Activated T-cell treated with anti-CD3 and anti-CD28 coated beads, Interleukin-2, amount 50 U/mL, for 72 hours (primary cell): ENCODE measurements at regions not wholly inside any gene's neighbourhood (a gene's known extent, or its start where the extent isn't known, plus 50 kb on each side); places are given as distances from the start of the nearest gene placed in this dataset.

Source experiments
- ATAC-seq, 2 donors: fragments of 150-1000 bp; cut with Tn5 transposase; replicated peaks in 1 of 2; 2 replicates each; pipeline ENCODE4 v1.10.0; 2021; ENCODE audit warnings: moderate library complexity in 2 of 2, mild to moderate bottlenecking in 1 of 2
- DNase-seq, 2 donors: peaks; one replicate each; pipeline ENCODE4 v3.0.0; 2021 to 2022; ENCODE audit warnings: mixed read lengths in 1 of 2
- H3K27ac Mint-ChIP-seq: one replicate; pipeline ENCODE4 v1.8.0; 2022; ENCODE audit warnings: mild to moderate bottlenecking, moderate library complexity, mixed read lengths
- H3K27me3 Mint-ChIP-seq: one replicate; pipeline ENCODE4 v1.8.0; 2022; ENCODE audit warnings: low read depth, mixed read lengths
- H3K36me3 Mint-ChIP-seq, 2 donors: one replicate each; pipeline ENCODE4 v1.8.0; 2022; ENCODE audit warnings: mixed read lengths in 2 of 2, mild to moderate bottlenecking in 1 of 2; ENCODE audit not compliant: insufficient read depth in 2 of 2
- H3K4me1 Mint-ChIP-seq: one replicate; pipeline ENCODE4 v1.8.0; 2022; ENCODE audit warnings: low read depth, mixed read lengths
- H3K4me3 Mint-ChIP-seq, 2 donors: one replicate each; pipeline ENCODE4 v1.8.0; 2022; ENCODE audit warnings: mild to moderate bottlenecking in 2 of 2, mixed read lengths in 2 of 2, moderate library complexity in 2 of 2
- H3K9me3 Mint-ChIP-seq, 2 donors: one replicate each; pipeline ENCODE4 v1.8.0; 2022; ENCODE audit warnings: mixed read lengths in 2 of 2

DNA sequence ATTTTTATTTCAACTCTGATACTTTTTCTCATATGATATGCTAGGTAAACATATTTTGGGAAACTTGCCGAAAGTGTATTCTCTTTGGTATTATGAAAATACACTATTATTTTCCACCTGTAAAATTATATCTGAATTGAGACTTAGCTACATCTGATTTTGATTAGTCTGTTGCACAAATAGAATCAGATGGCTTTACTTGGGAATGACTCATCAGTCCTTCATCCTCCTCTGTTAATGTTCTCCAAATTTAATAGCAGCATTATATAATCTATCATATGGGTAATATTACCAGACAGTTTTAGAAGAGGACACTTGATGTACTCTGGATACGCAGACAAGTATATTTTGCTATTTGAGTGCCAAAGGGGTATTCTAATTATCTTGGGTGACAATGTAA is 245.3 kb downstream of the CTH start:
- Mint-ChIP-seq H3K27me3 (no peaks in the 10 kb centered on the region), H3K4me1 (no peaks in the 10 kb centered on the region), H3K27ac (no peak overlapping the region), H3K9me3 (peaks cover 1 to 5% of the 10 kb centered on the region in 2 donors), H3K4me3 (no peak overlapping the region), H3K36me3 (no peaks in the 10 kb centered on the region)
- ATAC-seq (no peak), DNase-seq (no peak)

DNA sequence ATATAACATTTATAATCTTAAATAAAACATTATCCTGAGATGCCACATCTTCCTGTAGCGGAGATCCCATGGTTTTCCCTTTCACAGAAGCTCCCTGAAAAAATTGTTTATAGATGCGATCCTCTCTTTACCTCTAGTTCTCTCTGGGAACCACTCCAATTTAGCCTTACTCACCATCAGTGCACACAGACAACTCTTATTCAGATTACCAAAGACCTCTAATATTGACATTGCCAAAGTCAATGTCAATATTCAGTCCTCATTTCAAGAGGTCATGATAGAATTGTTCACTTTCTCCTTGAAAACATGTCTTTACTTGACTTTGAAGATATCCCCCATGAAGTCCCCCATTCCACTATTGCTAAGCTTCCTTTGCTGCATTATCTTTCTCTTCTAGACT is 248.8 kb downstream of the CTH start:
- H3K4me3 Mint-ChIP-seq = no peak overlapping the region
- H3K4me1 Mint-ChIP-seq = no peaks in the 10 kb centered on the region
- no peak overlapping the region for H3K27ac Mint-ChIP-seq
- DNase-seq (no peak), ATAC-seq (no peak)
- H3K36me3 Mint-ChIP-seq = no peaks in the 10 kb centered on the region
- H3K9me3 Mint-ChIP-seq = peaks cover 1 to 5% of the 10 kb centered on the region in 2 donors
- no peaks in the 10 kb centered on the region for H3K27me3 Mint-ChIP-seq

DNA sequence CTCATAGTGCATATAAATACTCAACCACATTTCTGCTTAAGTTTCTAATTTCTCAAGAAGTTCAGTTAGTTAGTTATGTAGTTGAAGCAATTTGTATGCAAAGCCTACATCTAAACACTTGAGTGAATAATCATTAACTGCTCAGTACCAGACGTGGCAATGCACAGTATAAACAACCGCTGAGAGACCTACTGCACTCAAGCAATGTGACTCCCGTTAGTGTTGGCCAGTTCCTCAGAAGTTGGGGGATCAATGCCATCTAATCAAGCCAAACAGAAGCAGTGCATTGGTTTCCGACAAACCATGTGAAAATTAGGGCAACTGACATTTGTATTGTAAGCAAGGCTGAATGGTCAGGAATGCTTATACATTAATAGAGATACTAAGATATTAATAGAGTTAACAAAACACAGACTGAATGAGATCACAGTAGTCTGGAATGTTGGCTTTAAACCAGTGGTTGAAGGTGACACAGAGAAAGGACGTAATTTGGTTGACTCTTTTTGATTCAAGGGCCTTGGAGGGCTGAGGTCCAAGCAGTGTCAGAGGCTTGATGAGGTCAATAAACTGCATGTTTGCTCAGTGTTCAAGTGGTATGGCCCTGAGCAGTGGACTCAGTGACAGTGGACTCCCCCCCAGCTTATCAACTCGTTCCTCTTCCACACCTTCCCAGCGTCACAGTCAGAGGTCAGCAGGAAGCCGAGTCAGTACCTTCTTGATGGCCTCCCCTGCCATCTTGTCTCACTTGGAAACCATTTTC is 255.5 kb downstream of the CTH start:
- ATAC-seq (no peak), DNase-seq (no peak)
- H3K9me3 Mint-ChIP-seq = no peaks in the 10 kb centered on the region
- no peaks in the 10 kb centered on the region for H3K4me1 Mint-ChIP-seq
- H3K4me3 Mint-ChIP-seq = no peak overlapping the region
- no peaks in the 10 kb centered on the region for H3K36me3 Mint-ChIP-seq
- H3K27me3 Mint-ChIP-seq = no peaks in the 10 kb centered on the region
- no peak overlapping the region for H3K27ac Mint-ChIP-seq

DNA sequence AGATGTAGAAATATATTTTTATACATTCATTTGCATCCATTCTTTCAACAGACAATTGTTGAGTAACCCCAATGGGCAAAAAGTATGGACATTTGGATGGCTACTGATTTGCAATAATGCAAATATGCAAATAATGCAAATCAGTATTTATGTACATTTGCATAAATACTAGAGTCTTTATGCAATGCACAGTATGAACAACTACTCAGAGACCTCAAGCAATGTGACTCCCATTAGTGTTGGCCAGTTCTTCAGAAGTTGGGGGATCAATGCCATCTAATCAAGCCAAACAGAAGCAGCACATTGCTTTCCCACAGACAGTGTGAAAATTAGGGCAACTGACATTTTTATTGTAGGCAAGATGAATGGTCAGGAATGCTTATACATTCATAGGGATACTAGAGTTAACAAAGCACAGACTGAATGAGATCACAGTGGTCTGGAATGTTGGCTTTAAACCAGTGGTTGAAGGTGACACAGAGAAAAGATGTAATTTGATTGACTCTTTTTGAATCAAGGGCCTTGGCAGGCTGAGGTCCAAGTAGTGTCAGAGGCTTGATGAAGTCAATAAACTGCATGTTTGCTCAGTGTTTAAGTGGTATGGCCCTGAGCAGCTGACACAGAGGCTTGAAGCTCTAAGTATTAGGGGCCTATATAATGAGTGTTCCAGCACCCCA is 256.6 kb downstream of the CTH start:
- no peak for ATAC-seq
- no peaks in the 10 kb centered on the region for H3K27me3 Mint-ChIP-seq

DNA sequence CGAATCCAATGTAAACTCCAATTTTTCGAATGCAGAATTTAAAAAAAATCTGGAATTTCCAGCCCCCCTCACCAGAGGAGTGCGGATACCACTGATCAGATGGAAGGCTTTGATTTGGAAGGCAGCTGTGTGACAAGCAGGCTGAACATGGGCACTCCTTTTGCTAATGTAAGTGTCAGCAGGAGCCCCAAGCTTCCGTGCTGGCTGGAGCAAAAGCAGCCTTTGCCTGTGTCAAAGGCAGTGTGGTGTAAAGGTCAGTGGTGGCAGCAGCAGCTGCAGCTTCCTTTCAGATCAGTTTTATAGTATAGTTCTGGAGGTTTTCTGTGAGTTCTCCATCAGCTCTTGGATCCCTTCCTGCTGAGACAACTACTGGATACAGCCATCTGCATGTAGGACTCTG is 259.9 kb downstream of the CTH start:
- DNase-seq (no peak), ATAC-seq (no peak)
- H3K27me3 Mint-ChIP-seq = peaks cover 5% of the 10 kb centered on the region
- H3K36me3 Mint-ChIP-seq = no peaks in the 10 kb centered on the region
- no peaks in the 10 kb centered on the region for H3K9me3 Mint-ChIP-seq
- H3K4me1 Mint-ChIP-seq = peaks cover 7% of the 10 kb centered on the region
- no peak overlapping the region for H3K4me3 Mint-ChIP-seq
- H3K27ac Mint-ChIP-seq = no peak overlapping the region

More for the DNA sequence above, 256.6 kb downstream of the CTH start:
- Mint-ChIP-seq H3K27ac (no peak overlapping the region), H3K36me3 (no peaks in the 10 kb centered on the region), H3K4me1 (no peaks in the 10 kb centered on the region), H3K9me3 (no peaks in the 10 kb centered on the region), H3K4me3 (no peak overlapping the region)
- no peak for DNase-seq

DNA sequence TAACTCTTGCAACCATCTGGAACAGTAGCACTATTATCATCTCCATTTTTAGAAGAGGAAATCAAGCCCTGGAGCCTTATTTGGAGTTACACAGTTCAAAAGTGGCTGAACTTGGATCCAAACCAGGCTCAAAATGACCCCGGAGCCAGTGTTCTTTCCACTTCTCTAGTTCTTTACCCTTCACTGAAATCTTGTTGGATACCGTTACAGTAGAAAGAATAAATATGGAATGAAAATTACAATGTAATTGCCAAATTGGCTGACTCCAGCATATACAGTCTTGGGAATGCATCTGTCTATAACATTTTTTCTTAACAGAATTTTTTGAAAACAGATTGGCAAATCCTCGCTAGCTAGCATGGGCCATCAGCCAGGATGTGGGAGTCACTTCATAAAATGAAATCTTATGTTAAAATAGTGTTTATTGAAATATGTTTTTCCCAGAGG is 261.4 kb downstream of the CTH start:
- Mint-ChIP-seq H3K4me1 (peaks cover 7% of the 10 kb centered on the region), H3K9me3 (no peaks in the 10 kb centered on the region), H3K36me3 (no peaks in the 10 kb centered on the region), H3K27ac (no peak overlapping the region), H3K4me3 (no peak overlapping the region), H3K27me3 (peaks cover 6% of the 10 kb centered on the region)
- ATAC-seq (no peak), DNase-seq (no peak)

DNA sequence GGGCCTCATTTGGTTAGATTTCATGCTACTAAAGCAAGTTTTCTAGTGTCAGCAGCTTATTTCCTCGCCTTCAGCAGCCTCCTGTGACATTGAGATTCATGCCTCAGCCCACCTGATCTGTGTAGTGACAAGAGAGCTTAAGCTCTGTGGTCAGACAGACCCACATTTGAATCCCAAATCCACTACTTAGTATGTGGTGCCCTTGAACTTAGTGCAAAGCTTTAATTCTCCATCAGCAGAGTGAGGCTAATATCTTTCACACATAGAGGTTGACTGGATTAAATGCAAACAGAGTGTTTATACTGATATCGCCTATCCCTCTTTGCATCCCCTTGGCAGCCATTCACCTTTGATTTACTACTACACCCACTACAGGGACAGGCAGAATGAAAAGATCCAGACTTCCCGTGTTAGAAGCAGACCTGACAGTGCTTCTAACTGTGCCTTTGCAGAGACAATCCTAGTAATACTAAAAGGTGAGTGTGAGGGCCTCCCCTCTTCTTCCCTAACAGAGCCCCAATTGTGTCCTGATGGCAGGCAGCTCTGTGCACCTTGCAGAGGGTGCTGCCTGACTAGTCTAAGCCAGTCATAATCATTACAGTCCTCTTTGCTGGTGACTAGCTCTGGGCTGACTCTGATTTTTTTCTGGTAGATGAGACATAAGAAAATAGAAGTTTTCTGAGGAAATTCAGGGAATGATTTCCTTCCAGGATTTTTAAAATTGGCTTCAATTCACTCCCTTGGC is 264.0 kb downstream of the CTH start:
- DNase-seq = no peak
- H3K36me3 Mint-ChIP-seq = no peaks in the 10 kb centered on the region
- no peak overlapping the region for H3K4me3 Mint-ChIP-seq
- H3K27me3 Mint-ChIP-seq = peaks cover 10% of the 10 kb centered on the region
- H3K27ac Mint-ChIP-seq = no peak overlapping the region
- peaks cover 7% of the 10 kb centered on the region for H3K4me1 Mint-ChIP-seq
- no peaks in the 10 kb centered on the region for H3K9me3 Mint-ChIP-seq
- no peak for ATAC-seq

DNA sequence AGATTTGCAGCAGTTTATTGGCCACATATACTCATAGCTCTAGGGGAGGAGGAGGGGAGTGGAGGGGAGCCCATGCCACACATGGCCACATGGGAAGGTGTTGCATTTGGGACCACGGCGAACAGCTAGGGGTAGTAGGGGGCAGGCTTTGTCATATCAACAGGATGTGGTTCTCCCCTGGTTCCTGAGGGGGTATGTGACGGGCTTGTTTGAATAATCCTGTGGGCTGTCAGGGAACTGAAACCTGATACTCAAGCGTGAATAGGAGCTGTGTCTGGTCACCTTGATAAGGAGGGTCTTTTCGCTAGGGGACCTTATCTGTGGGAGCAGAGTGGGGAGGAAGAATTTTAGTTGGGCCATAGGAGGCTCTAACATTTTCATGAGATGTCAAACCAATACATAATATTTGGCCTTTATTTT is 264.7 kb downstream of the CTH start:
- DNase-seq = no peak
- Mint-ChIP-seq H3K4me3 (no peak overlapping the region), H3K9me3 (no peaks in the 10 kb centered on the region), H3K36me3 (no peaks in the 10 kb centered on the region), H3K4me1 (peaks cover 7% of the 10 kb centered on the region), H3K27me3 (peaks cover 10% of the 10 kb centered on the region), H3K27ac (no peak overlapping the region)
- peak; percentile 48 to 51 for ATAC-seq

DNA sequence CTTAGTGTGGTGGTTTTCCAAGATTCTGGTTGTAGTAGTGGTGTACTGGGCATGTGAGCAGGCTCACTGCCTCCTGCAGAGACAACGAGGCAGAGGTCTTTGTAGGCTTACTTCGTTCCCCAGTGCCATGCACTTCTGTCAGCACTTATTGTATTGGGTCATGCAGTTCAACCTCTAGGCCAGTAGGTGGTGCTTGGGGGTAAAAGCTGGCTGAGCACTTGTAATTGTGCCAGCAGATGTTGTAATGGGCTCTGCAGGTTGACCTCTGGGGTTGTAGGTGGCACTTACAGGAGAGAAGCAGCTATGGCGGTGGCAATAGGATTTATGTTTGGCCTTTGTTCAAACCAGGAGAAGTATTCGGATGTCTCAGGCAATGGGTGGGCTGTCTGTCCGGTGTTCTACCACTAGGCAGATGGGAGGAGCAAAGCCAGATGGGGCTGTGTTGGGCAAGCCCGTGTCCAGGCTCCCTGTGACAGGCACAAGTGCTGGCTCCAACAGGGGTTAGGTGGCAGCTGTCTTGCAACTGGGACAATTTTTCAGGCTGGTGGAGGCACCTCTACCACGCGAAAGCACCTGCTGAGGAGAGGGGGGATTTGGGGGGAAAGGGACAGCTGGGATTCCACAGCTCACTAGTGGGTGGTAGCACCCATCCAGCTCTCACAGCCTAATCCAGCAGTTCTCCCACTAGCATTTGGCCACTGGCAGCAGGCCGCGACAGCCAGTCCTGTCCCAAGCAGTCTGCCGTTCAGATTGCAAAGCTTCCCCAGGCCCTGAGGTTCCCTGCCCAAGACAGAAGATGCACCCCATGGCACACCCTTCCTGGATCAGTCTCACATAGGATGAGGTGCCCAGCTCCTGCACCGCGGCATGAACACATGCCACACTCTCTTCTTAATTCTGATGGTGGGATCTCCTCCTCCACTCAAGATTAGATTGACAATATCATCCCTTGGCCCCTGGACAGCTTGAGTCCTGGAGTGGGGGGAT is 274.5 kb downstream of the CTH start:
- Mint-ChIP-seq H3K27ac (no peak overlapping the region), H3K27me3 (no peaks in the 10 kb centered on the region), H3K36me3 (no peaks in the 10 kb centered on the region), H3K4me3 (no peak overlapping the region), H3K9me3 (no peaks in the 10 kb centered on the region), H3K4me1 (no peaks in the 10 kb centered on the region)
- DNase-seq (peak; percentile 46 to 49), ATAC-seq (peak; percentile 66 to 73)

DNA sequence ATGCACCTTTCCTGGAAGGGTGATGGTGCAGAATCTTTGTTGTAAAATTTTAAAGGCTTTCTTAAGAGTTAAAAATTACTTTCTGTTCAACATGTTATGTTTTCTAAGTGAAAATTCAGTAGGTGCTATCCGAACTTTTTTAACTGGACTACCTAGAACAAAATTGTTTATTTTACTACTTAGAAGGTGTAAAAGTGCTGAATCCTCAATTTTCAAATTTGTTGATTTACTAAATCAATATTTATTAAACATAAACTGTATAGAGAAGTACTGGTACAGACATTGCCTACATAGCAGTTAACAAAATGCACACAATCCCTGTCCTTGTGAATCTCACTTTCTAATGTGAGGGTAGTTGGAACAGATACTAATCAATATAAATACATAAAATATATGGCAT is 277.5 kb downstream of the CTH start:
- DNase-seq = no peak
- Mint-ChIP-seq H3K36me3 (no peaks in the 10 kb centered on the region), H3K4me1 (no peaks in the 10 kb centered on the region), H3K27ac (no peak overlapping the region), H3K9me3 (no peaks in the 10 kb centered on the region), H3K27me3 (no peaks in the 10 kb centered on the region), H3K4me3 (no peak overlapping the region)
- no peak for ATAC-seq

DNA sequence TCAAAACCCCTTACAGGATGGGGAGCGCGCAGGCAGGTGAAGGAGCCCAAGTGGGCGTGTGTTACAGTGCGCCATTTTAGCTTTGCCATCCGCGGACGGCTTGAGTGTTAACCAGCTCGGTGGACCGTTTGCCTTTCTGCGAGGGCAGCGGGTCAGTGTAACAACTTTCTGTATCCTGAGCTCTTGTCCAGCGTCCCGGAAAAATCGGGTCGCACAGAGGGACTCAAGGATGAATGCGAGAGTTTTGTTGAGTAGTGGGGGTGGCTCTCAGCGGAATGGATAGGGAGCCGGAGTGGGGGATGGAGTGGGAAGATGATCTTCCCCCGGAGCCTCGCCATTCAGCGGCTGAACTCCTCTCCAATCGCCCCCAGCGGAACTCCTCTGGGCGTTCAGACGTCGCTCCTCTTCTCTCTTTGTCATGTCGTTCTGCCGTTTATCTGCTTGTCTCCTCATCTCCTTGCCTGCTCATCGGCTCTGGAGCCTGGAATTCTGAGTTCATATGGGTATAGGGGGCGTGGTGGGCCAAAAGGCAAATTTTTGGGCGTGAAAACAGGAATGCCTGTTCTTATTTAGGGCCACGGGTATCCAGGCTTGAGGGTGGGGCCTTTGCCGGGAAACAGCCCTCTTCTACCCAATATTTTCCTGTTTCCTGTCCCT is 295.4 kb downstream of the CTH start:
- Mint-ChIP-seq H3K9me3 (peaks cover 2% of the 10 kb centered on the region in 2 donors), H3K27ac (no peak overlapping the region), H3K4me1 (no peaks in the 10 kb centered on the region), H3K27me3 (no peaks in the 10 kb centered on the region), H3K36me3 (no peaks in the 10 kb centered on the region), H3K4me3 (no peak overlapping the region)
- no peak for ATAC-seq
- no peak for DNase-seq

DNA sequence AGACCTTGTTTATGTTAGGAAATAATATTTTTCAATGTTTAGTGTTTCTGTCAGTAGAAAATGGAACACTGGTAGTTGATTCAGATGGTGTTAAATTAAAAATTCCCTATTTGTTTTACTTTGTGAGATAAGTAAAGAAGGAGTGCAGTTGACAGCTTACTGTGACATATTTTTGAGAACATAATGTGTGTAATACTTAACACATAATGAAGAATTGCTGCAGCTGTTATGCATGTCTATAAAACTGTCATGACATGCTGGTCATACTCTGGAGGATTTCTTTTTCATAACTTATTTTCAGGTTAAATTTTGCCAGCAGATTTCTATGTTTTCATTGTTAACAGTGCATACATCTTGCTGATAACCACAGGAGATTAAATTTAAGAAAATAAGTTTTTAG is 296.1 kb downstream of the CTH start:
- Mint-ChIP-seq H3K4me3 (no peak overlapping the region), H3K27me3 (no peaks in the 10 kb centered on the region), H3K36me3 (no peaks in the 10 kb centered on the region), H3K9me3 (peaks cover 2% of the 10 kb centered on the region in 2 donors), H3K4me1 (no peaks in the 10 kb centered on the region), H3K27ac (no peak overlapping the region)
- DNase-seq (no peak), ATAC-seq (no peak)
